HL-60 (cell line): ENCODE measurements at regions not wholly inside any gene's neighbourhood (a gene's known extent, or its start where the extent isn't known, plus 50 kb on each side); places are given as distances from the start of the nearest gene placed in this dataset.

Experiments used
- CTCF ChIP-seq: IDR thresholded peaks from one replicate; pipeline ENCODE4 v1.5.1; 2011; ENCODE audit warnings: low read length, control low read depth, inconsistent platforms; ENCODE audit not compliant: insufficient read depth
- GABPA ChIP-seq: IDR thresholded peaks from 2 replicates; pipeline ENCODE4 v1.6.1; 2012; ENCODE audit warnings: low read depth
- POLR2AphosphoS5 ChIP-seq: IDR thresholded peaks from 2 replicates; pipeline ENCODE4 v1.6.1; 2012; ENCODE audit warnings: low read depth
- REST ChIP-seq: IDR thresholded peaks from 2 replicates; pipeline ENCODE4 v1.6.1; 2012; ENCODE audit warnings: low read depth; ENCODE audit not compliant: insufficient replicate concordance
- SPI1 ChIP-seq: IDR thresholded peaks from 2 replicates; pipeline ENCODE4 v1.6.1; 2012; ENCODE audit warnings: low read depth, mild to moderate bottlenecking, borderline replicate concordance

GRCh38 chr5:10085185-10085584 is 164.5 kb downstream of the ATPSCKMT start:
- TF ChIP-seq CTCF (no peak), GABPA (no peak), REST (no peak), POLR2AphosphoS5 (no peak), SPI1 (no peak)
